ENCODE measurements at regions not wholly inside any gene's neighbourhood (a gene's known extent, or its start where the extent isn't known, plus 50 kb on each side); places are given as distances from the start of the nearest gene placed in this dataset.
"Not testable (repeated sequence)": the region's sequence is repeated elsewhere in the genome, so short reads cannot be mapped to it uniquely, and the experiment has no call there.

DNA sequence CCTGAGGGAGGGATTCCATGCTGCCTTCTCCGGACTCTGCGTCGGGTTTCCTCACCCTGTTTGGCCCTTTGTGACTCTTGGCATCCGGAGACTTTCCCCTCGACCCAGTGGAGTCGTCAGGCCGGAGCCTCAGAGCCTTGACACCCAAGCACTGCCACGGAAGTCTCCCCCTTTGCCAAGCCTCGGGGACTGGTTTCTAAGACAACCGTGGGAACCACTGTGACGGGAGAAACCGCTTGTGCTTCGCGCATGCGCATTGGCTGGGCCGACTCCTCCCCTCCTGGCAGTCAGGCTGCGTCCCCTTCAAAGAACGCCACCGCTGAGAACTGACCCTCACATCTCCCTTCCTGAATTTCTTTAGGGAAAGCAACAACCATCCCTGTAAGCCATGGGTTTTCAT, 459.4 kb upstream of the ZNG1F start:
- FAIRE-seq; DNase-seq (ENCODE audit: extremely low spot score, insufficient read length, low read depth): not testable (repeated sequence)

DNA sequence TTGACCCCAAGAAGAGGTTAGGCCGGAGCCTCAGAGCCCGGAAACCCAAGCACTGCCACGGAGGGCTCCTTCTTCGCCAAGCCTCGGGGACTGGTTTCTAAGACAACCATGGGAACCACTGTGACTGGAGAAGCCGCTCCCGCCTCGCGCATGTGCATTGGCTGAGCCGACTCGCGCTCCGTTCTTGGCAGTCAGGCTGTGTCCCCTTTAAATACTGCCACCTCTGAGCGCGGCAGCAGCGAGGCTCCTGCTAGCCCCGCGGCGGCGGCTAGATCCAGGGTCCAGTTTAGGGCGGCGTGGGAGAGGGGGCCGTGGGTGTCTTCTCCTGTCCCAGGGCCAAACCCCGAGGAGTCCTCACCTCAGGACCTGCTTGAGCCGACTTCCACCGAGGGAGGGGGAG, 457.1 kb upstream of the ZNG1F start:
- not testable (repeated sequence) for DNase-seq (ENCODE audit: extremely low spot score, insufficient read length, low read depth); FAIRE-seq

DNA sequence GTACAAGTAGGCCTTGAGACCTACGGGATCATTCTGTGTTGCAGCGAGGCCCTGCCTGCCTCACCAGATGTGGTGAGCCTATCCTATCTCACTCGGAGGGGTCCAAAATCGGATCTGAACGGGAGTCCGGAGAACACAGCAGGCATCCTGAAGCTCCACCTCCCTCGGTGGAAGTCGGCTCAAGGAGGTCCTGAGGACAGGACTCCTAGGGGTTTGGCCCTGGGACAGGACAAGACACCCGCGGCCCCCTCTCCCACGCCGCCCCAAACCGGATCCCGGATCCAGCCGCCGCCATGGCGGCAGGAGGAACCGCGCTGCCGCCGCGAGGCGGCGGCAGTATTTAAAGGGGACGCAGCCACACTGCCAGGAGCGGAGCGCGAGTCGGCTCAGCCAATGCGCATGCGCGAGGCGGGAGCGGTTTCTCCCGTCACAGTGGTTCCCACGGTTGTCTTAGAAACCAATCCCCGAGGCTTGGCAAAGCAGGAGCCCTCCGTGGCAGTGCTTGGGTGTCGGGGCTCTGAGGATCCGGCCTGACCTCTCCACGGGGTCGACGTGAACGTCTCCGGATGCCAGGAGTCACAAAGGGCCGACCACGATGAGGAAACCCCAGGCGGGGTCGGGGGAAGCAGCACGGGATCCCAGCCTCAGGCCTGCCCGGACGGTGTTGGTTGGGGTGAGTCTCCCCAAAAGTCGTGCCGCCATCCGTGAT, 454.6 kb upstream of the ZNG1F start:
- DNase-seq (ENCODE audit: extremely low spot score, insufficient read length, low read depth) = peak; percentile 42

DNA sequence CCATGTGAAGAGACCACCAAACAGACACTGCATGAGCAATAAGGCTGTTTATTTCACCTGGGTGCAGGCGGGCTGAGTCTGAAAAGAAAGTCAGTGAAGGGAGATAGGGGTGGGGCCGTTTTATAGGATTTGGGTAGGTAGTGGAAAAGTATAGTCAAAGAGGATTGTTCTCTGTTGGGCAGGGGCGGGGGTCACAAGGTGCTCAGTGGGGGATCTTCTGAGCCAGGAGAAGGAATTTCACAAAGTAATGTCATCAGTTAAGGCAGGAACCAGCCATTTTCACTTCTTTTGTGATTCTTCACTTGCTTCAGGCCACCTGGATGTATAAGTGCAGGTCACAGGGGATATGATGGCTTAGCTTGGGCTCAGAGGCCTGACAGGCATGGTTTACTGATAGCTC, 444.6 kb upstream of the ZNG1F start:
- DNase-seq (ENCODE audit: extremely low spot score, insufficient read length, low read depth); FAIRE-seq: not testable (repeated sequence)

More for the DNA sequence above, 454.6 kb upstream of the ZNG1F start:
- not testable (repeated sequence) for FAIRE-seq

DNA sequence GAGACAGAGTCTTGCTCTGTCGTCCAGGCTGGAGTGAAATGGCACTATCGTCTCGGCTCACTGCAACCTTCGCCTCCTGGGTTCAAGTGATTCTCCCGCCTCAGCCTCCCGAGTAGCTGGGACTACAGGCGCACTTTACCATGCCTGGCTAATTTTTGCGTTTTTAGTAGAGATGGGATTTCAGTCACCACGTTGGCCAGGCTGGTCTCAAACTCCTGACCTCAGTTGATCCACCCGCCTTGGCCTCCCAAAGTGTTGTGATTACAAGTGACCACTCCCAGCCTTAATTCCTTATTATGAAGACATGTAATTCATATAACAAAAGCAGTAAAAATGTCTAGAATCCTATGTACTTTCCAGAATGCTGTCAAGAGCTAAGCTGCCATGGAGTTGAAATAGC, 434.5 kb upstream of the ZNG1F start:
- not testable (repeated sequence) for DNase-seq (ENCODE audit: extremely low spot score, insufficient read length, low read depth); FAIRE-seq

DNA sequence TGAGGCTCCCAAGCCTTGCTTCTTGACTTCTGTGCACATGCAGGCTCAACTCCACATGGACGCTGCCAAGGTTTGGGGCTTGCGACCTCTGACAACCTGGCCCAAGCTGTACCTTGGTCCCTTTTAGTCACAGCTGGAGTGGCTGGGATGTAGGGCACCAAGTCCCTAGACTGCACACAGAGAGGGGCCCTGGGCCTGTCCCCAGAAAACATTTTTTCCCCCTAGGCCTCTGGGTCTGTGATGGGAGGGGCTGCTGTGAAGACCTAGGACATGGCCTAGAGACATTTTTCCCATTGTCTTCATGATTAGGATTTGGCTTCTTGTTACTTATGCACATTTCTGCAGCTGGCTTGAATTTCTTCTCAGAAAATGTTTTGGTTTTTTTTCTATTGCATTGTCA, 430.1 kb upstream of the ZNG1F start:
- DNase-seq (ENCODE audit: extremely low spot score, insufficient read length, low read depth); FAIRE-seq: not testable (repeated sequence)

DNA sequence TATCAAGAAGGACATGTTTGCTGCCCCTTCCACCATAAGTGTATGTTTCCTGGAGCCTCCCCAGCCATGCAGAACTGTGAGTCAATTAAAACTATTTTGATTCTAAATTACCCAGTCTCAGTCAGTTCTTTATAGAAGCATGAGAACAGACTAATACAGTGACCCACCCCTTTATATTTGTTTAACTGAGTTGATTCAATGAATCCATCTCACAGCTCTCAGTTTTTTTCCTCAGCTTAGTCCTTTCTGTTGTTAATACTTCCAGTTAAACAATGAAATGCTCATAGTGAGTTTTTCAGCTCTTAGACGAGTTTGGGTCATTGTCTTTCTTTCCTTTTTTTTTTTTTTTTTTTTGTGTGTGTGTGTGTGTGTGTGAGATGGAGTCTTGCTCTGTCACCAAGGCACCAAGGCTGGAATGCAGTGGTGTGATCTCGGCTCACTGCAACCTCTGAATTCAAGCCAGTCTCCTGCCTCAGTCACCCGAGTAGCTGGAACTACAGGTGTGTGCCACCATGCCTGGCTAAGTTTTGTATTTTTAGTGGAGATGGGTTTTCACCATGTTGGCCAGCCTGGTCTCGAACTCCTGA, 417.9 kb upstream of the ZNG1F start:
- FAIRE-seq; DNase-seq (ENCODE audit: extremely low spot score, insufficient read length, low read depth): not testable (repeated sequence)

DNA sequence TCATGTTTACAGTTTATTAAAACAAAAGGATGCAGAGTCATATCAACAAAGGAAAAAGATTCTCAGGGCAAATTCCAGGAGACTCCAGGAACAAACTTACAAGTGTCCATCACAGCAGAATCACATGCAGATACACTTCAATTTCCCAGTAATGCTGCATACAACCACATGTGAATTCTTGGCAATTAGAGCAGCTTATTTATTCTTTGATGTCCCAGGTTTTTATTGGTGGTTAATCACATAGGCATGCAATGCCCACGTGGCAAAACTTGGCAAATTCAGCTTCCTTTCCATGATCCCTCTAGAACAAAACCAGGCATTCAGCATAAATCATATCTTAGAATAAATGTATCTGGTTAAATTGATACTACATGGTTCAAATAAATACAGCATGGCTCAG, 376.5 kb upstream of the ZNG1F start:
- FAIRE-seq; DNase-seq (ENCODE audit: extremely low spot score, insufficient read length, low read depth): not testable (repeated sequence)

Data from GM18507 (cell line).